ENCODE measurements at regions not wholly inside any gene's neighbourhood (a gene's known extent, or its start where the extent isn't known, plus 50 kb on each side); places are given as distances from the start of the nearest gene placed in this dataset.
"Not testable (repeated sequence)": the region's sequence is repeated elsewhere in the genome, so short reads cannot be mapped to it uniquely, and the experiment has no call there.

GRCh38 chr3:195991243-195991642 is 82.9 kb upstream of the TNK2 start:
- not testable (repeated sequence) for TF ChIP-seq CTCF (conservative IDR thresholded peaks at IDR 0.05); ZFX (IDR thresholded peaks at IDR 0.05)
